Stomach smooth muscle (tissue), 2 donors: ENCODE measurements at regions not wholly inside any gene's neighbourhood (a gene's known extent, or its start where the extent isn't known, plus 50 kb on each side); places are given as distances from the start of the nearest gene placed in this dataset.

Experiments
- H3K27ac ChIP-seq: one replicate; pipeline ENCODE4 v1.7.0; 2013; ENCODE audit warnings: mild to moderate bottlenecking, low read length, inconsistent platforms
- H3K27me3 ChIP-seq, 2 donors: one replicate each; pipeline ENCODE4 v1.7.0; 2013; ENCODE audit warnings: low read length in 2 of 2; ENCODE audit not compliant: insufficient read depth in 2 of 2, control insufficient read depth in 1 of 2
- H3K36me3 ChIP-seq, 2 donors: one replicate each; pipeline ENCODE4 v1.7.0; 2013; ENCODE audit warnings: low read length in 2 of 2; ENCODE audit not compliant: control insufficient read depth in 2 of 2, insufficient read depth in 2 of 2
- H3K4me1 ChIP-seq: one replicate; pipeline ENCODE4 v1.7.0; 2013; ENCODE audit warnings: low read length; ENCODE audit not compliant: control insufficient read depth, insufficient read depth
- H3K4me3 ChIP-seq, 2 donors: one replicate each; pipeline ENCODE4 v1.7.0; 2013; ENCODE audit warnings: low read length in 2 of 2
- H3K9ac ChIP-seq, 2 donors: one replicate each; pipeline ENCODE4 v1.7.0; 2013; ENCODE audit warnings: low read length in 2 of 2, mild to moderate bottlenecking in 1 of 2
- H3K9me3 ChIP-seq, 2 donors: one replicate each; pipeline ENCODE4 v1.7.0; 2013; ENCODE audit warnings: low read length in 2 of 2; ENCODE audit not compliant: control insufficient read depth in 2 of 2
- donor health status: healthy.
- donor health status: Pancreatic carcinoma.

DNA sequence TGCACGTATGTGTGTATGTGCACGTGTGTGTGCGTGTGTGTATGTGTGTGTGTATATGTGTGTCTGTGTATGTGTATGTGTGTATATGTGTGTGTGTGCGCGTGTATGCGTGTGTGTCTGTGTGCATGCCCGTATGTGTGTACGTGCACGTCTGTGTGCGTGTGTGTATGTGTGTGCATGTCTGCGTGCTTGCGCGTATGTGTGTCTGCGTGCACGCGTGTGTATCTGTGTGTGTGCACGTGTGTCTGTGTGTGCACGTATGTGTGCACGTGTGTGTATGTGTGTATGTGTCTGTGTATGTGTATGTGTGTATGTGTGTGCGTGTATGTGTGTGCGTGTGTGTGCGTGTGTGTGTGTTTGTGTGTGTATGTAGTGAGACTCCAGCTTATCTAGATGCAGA is 97.5 kb upstream of the SPATS2L start:
- Histone ChIP-seq H3K9me3 (no peaks in the 10 kb centered on the region), H3K36me3 (no peaks in the 10 kb centered on the region)

DNA sequence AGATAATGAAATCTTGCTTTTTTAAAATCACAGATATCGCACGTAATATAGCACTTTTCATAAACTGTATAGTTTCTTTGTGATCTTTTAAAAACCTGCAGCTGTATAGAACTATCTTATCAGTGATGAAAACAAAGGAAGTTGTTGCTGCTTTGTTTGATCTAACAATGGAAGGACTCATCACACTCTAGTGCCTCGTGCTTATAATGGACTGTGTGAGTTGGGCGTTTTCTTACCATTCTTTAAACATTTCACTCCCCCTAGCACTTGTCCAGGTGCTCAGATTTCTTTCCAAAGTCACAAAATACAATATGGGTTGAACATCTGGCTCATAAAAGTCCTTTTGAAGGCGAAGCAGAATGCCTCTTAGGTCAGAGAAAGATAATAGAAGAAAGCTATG is 94.8 kb upstream of the SPATS2L start:
- H3K27me3 ChIP-seq, result no peaks in the 10 kb centered on the region
- H3K9ac ChIP-seq, result no peak overlapping the region

More for the DNA sequence above, 97.5 kb upstream of the SPATS2L start:
- no peak overlapping the region for H3K9ac ChIP-seq
- no peaks in the 10 kb centered on the region for H3K4me1 ChIP-seq
- H3K27me3 ChIP-seq, result no peaks in the 10 kb centered on the region
- no peak overlapping the region for H3K4me3 ChIP-seq
- H3K27ac ChIP-seq, result no peak overlapping the region

DNA sequence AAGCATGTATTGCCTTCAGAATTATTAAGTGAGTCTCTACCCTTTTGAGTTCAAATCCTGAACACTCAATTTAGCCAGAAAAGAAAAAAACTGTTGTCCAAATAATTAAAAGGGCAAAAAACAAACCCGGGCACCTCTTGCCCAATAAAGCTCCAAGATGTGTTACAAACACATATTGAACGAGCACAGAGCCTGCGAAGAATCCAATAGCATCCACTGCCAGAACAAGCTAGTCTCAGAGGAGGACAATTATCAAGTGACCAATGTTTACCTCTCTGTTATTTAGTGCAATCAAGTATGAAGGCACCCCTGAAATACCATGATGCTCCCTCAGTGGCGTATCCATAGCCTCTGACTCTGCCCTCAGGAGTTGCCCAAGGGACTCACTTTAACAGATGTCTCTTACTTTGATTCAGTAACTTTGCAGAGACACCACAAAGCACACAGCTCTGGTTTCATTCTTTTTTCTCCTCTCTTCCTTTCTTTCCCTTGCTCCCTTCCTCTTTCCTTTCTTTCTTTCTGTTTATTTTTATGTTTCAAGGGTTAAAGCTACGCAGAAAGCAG is 93.5 kb upstream of the SPATS2L start:
- no peaks in the 10 kb centered on the region for H3K9me3 ChIP-seq
- H3K4me3 ChIP-seq, result no peak overlapping the region
- no peaks in the 10 kb centered on the region for H3K27me3 ChIP-seq
- no peaks in the 10 kb centered on the region for H3K36me3 ChIP-seq
- no peak overlapping the region for H3K27ac ChIP-seq
- H3K9ac ChIP-seq, result no peak overlapping the region
- H3K4me1 ChIP-seq, result no peaks in the 10 kb centered on the region

More for the DNA sequence above, 94.8 kb upstream of the SPATS2L start:
- H3K9me3 ChIP-seq, result no peaks in the 10 kb centered on the region
- no peaks in the 10 kb centered on the region for H3K4me1 ChIP-seq
- H3K36me3 ChIP-seq, result no peaks in the 10 kb centered on the region
- no peak overlapping the region for H3K4me3 ChIP-seq
- no peak overlapping the region for H3K27ac ChIP-seq

DNA sequence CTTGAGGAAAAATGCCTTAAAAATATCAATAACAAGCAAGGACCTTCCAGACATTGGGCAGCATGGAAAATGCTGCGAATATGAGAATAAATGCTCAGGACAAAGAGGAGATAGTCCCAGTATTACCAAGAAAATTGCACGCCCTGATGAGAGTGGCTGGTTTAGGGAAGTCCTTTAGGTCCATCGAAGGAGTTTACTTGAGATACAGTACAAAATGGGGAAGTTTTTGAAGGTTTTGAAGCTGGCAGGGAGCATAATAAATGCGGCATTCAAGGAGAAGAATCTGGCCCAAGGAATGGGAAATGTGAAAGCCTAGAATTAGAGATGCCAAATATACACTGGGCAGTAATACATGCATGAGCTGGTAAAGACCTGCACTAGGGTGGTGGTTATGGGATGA is 90.2 kb upstream of the SPATS2L start:
- Histone ChIP-seq H3K4me3 (no peak overlapping the region), H3K27ac (no peak overlapping the region), H3K9ac (no peak overlapping the region), H3K9me3 (no peaks in the 10 kb centered on the region), H3K4me1 (no peaks in the 10 kb centered on the region), H3K36me3 (no peaks in the 10 kb centered on the region), H3K27me3 (no peaks in the 10 kb centered on the region)

DNA sequence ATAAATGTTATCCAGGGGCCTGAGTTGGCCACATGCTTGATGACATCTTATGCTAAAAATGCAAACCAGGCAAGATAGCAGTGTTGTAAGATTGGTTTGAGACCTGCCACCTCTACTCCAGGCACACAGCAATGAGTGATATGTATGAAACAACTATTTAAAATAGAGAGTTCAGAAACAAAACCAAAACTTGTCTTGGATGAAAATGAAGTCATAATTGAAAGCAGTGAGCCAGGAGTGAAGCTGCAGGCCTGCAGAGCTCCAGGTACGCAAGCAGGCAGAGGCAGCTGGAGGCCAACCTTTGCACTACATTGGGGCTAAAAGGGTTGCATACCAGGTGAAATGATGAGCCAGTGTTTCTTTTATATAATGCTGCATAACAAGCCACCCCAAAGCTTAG is 89.2 kb upstream of the SPATS2L start:
- no peaks in the 10 kb centered on the region for H3K27me3 ChIP-seq
- H3K27ac ChIP-seq, result no peak overlapping the region
- no peaks in the 10 kb centered on the region for H3K4me1 ChIP-seq
- no peak overlapping the region for H3K4me3 ChIP-seq
- no peak overlapping the region for H3K9ac ChIP-seq
- no peaks in the 10 kb centered on the region for H3K9me3 ChIP-seq
- no peaks in the 10 kb centered on the region for H3K36me3 ChIP-seq

DNA sequence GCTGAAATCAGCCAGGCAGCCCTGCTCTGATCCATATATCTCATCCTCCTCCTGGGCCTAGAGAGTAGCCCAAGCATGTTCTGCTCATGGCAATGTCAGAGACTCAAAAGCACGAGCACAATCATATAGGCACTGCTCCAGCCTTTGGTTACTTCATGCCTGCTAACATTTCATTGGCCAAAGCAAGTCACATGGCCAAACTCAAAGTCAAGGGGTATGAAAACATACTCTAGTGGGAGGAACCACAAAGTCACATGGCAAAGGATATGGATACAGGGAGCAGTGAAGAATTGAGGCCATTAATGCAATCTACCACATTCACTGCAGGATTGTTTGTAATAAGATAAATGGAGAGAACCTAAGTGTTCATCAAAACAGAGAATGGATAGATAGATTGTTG is 87.8 kb upstream of the SPATS2L start:
- Histone ChIP-seq H3K4me3 (no peak overlapping the region), H3K4me1 (peaks cover 2% of the 10 kb centered on the region), H3K27ac (no peak overlapping the region), H3K36me3 (no peaks in the 10 kb centered on the region), H3K27me3 (no peaks in the 10 kb centered on the region), H3K9ac (no peak overlapping the region), H3K9me3 (no peaks in the 10 kb centered on the region)

DNA sequence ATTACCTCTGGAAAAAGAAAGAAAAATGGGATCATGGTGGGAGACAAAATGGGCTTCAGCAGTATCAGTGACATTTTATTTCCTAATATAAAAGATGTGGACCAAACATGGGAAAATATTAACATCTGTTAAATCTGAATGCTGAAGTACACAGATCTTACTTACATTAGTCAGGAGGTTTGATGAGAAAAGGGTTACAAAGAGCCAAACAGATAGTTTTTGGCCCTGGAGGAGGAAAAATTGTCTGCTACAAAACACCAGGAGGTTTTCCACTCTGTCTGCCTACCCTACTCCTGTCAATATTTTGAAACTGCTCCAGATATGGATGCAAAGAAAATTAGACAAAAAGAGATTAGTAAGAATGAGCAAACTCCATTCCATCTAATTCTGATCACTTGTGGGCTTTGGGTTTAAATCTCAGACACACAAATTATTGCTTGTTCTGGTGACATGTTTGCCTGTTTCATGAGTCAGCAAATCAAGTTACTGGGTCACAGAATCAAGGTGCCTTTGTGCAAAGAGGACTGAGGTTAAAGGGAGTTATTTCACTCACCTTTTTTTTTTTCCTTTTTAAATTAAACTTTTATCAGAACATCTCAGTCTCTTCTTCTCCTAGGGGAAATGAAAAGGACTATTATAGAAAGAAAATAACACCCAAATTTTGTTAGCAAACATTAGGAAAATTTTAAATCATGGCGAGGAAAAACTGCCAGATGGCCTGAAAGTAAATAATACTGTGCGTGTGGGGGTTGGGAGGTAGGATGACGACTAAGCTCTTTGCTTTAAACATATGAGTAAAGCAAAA is 87.0 kb upstream of the SPATS2L start:
- H3K4me3 ChIP-seq, result no peak overlapping the region
- no peaks in the 10 kb centered on the region for H3K9me3 ChIP-seq
- H3K4me1 ChIP-seq, result peaks cover 2% of the 10 kb centered on the region
- no peak overlapping the region for H3K27ac ChIP-seq
- no peaks in the 10 kb centered on the region for H3K36me3 ChIP-seq
- no peak overlapping the region for H3K9ac ChIP-seq
- H3K27me3 ChIP-seq, result no peaks in the 10 kb centered on the region

DNA sequence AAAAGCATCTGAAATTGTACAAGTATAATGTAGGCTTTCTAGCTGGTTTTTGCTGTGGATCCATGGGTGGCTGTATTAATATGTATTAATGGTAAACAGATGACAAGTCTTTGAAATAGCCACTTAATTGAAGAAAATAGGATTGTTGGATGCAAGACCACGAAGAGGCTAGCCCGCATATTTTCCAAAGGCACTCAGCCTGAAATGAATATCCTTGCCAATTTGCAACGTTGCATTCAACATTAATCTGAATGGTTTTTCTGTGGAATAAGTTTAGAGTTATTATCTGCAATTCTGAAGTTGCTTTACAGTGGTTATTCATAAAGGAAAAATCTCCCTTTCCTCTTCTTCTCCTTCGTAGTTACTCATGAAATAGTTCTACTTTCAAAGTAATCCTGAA is 86.2 kb upstream of the SPATS2L start:
- no peaks in the 10 kb centered on the region for H3K36me3 ChIP-seq
- no peak overlapping the region for H3K4me3 ChIP-seq
- peaks cover 2% of the 10 kb centered on the region for H3K4me1 ChIP-seq
- no peaks in the 10 kb centered on the region for H3K9me3 ChIP-seq
- H3K27ac ChIP-seq, result no peak overlapping the region
- H3K9ac ChIP-seq, result no peak overlapping the region
- H3K27me3 ChIP-seq, result no peaks in the 10 kb centered on the region

DNA sequence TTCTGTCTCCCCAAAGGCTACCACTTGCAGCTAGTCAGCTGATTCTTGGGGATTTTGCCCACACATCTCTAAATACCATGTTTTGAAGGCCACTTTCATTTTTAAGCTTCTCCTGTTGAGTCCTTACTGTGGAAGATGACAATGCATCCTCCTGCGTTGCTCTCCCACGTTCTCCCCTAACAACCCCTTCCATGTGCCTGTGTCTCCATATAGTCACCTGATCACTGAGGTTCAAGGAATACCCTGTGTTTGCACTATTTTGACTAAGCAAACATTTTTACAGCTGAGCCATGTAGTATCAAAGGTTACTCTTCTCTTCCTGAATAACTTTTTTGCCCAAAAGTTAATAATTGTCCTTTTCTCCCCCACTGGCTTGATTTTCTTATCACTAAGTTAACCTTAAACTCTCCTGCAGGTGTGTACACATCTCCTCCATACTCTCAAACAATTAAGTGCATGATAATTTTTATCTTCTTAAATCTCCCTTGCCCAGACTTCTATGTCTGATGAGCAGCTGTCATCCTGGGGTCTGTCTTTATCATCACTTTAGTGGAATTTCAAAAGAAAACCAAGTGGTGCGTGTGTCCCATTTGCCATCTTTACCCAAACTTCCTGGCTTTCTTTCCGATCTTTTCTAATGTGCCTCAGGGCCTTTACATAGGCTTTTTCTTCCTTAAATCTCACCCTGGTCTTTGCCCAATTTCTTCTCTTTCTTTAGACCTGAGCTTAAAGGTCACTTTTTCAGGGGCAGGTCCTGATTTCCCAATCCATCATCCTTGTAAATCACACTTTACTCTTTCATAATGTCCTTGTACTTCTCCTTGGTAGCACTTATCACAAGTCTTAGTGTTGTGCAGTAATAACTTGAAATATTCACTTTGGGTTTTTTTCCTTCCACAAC is 85.2 kb upstream of the SPATS2L start:
- no peaks in the 10 kb centered on the region for H3K9me3 ChIP-seq
- H3K4me3 ChIP-seq, result no peak overlapping the region
- peaks cover 2% of the 10 kb centered on the region for H3K4me1 ChIP-seq
- H3K36me3 ChIP-seq, result no peaks in the 10 kb centered on the region
- no peaks in the 10 kb centered on the region for H3K27me3 ChIP-seq
- H3K27ac ChIP-seq, result no peak overlapping the region
- H3K9ac ChIP-seq, result no peak overlapping the region

DNA sequence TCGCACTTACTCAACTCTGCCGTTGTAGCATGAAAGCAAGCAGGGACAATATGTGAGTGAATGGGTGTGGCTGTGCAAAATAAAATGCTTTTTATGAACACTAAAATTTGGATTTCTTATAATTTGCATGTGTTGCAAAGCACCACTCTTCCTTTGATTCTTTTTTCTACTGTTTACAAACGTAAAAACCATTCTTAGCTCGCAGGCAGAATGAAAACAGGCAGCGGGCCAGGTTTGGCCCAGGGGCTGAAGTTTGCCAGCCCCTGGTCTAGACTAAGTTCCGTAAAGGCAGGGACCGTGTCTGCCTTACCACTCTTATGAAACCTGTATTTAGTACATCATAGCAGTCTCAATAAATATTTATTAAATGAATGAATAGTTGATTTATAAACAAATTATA is 83.7 kb upstream of the SPATS2L start:
- Histone ChIP-seq H3K9me3 (no peaks in the 10 kb centered on the region), H3K4me1 (peaks cover 2% of the 10 kb centered on the region), H3K4me3 (no peak overlapping the region), H3K9ac (no peak overlapping the region), H3K27me3 (no peaks in the 10 kb centered on the region), H3K36me3 (no peaks in the 10 kb centered on the region), H3K27ac (no peak overlapping the region)
